OCI-LY1 (cell line): ENCODE measurements at regions not wholly inside any gene's neighbourhood (a gene's known extent, or its start where the extent isn't known, plus 50 kb on each side); places are given as distances from the start of the nearest gene placed in this dataset.

Experiments used
- H2AFZ ChIP-seq: fragments of 200-600 bp; sonication (generic), shearing (Covaris generic); 2 replicates; pipeline ENCODE4 v1.6.0; 2014; ENCODE audit warnings: antibody characterized with exemption, mild to moderate bottlenecking, low read length
- H3F3A ChIP-seq: fragments of 200-600 bp; sonication (generic), shearing (Covaris generic); 2 replicates; pipeline ENCODE4 v1.6.0; 2014; ENCODE audit warnings: mild to moderate bottlenecking, antibody characterized with exemption, low read length, moderate library complexity; ENCODE audit not compliant: insufficient read depth
- H3K27ac ChIP-seq: fragments of 200-600 bp; sonication (generic); 2 replicates; pipeline ENCODE4 v1.5.1; 2014; ENCODE audit warnings: low read length, mixed run types, mild to moderate bottlenecking, low read depth; ENCODE audit not compliant: poor library complexity, severe bottlenecking
- H3K27me3 ChIP-seq: fragments of 200-600 bp; sonication (generic); 2 replicates; pipeline ENCODE4 v1.6.0; 2014; ENCODE audit warnings: antibody characterized with exemption, mild to moderate bottlenecking, low read length, moderate library complexity; ENCODE audit not compliant: insufficient read depth
- H3K36me3 ChIP-seq: fragments of 200-600 bp; sonication (generic); 2 replicates; pipeline ENCODE4 v1.6.1; 2014; ENCODE audit warnings: mild to moderate bottlenecking, antibody characterized with exemption, low read length, moderate library complexity, mixed read lengths; ENCODE audit not compliant: insufficient read depth
- H3K4me1 ChIP-seq: fragments of 200-600 bp; sonication (generic); 2 replicates; pipeline ENCODE4 v1.5.1; 2014; ENCODE audit warnings: mild to moderate bottlenecking, low read length, moderate library complexity; ENCODE audit not compliant: insufficient read depth, severe bottlenecking
- H3K4me2 ChIP-seq: fragments of 200-600 bp; sonication (generic), shearing (Covaris generic); 2 replicates; pipeline ENCODE4 v1.6.1; 2014; ENCODE audit warnings: low read length
- H3K4me3 ChIP-seq: fragments of 200-600 bp; sonication (generic); 2 replicates; pipeline ENCODE4 v1.5.1; 2014; ENCODE audit warnings: low read length, low read depth, mild to moderate bottlenecking, mixed read lengths; ENCODE audit not compliant: poor library complexity, severe bottlenecking
- H3K79me2 ChIP-seq: fragments of 200-600 bp; shearing (Covaris generic); 2 replicates; pipeline ENCODE4 v1.6.1; 2016; ENCODE audit warnings: mixed run types, low read length, mixed read lengths; ENCODE audit not compliant: insufficient read depth
- H3K9ac ChIP-seq: fragments of 200-600 bp; sonication (generic), shearing (Covaris generic); 2 replicates; pipeline ENCODE4 v1.6.1; 2014; ENCODE audit warnings: mild to moderate bottlenecking, low read length, mixed read lengths
- H3K9me2 ChIP-seq: fragments of 200-600 bp; sonication (generic), shearing (Covaris generic); 2 replicates; pipeline ENCODE4 v1.6.1; 2014; ENCODE audit warnings: low read depth, mild to moderate bottlenecking, low read length, mixed read lengths
- H3K9me3 ChIP-seq: fragments of 200-600 bp; shearing (Covaris generic); 2 replicates; pipeline ENCODE4 v1.6.1; 2014; ENCODE audit warnings: low read length, mixed read lengths
- H4K20me1 ChIP-seq: fragments of 200-600 bp; sonication (generic), shearing (Covaris generic); 2 replicates; pipeline ENCODE4 v1.6.0; 2016; ENCODE audit warnings: mild to moderate bottlenecking, low read length; ENCODE audit not compliant: insufficient read depth
- EZH2 ChIP-seq: fragments of 200-600 bp; sonication (generic), shearing (Covaris generic); IDR thresholded peaks from 2 replicates; pipeline ENCODE4 v1.8.0; 2017; ENCODE audit warnings: borderline replicate concordance, mixed run types, mild to moderate bottlenecking, antibody characterized with exemption, low read length, moderate library complexity, mixed read lengths
- TF ChIP-seq, protein P1 (sequence below): fragments of 200-600 bp; sonication (generic), shearing (Covaris generic); IDR thresholded peaks from 2 replicates; pipeline ENCODE4 v1.5.1; 2017; ENCODE audit warnings: mild to moderate bottlenecking, antibody characterized with exemption, low read length, moderate library complexity, mixed read lengths

DNA sequence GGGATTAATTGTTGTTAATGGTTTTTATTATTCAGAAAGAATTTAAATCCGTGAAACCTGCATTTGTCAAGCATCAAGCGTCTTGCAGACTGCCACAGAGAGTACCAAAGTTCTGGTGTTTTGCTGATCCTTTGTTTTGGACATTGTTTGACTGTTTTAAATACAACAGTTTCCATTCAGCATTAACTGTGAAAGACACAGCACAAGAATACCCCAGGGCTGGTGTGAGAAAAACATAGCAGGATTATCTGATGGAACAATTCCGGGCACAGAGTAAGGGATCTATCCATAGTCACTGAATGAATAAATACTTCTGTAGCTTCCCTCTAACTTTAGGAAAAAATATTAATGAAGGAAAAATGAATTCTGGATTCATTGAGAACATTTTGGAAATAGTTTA, 202.3 kb downstream of the LTN1 start:
- H3F3A ChIP-seq: no peaks in the 10 kb centered on the region
- H3K4me3 ChIP-seq: no peak overlapping the region
- H3K9ac ChIP-seq: no peak overlapping the region
- no peak overlapping the region for H3K4me2 ChIP-seq
- no peaks in the 10 kb centered on the region for H4K20me1 ChIP-seq
- no peaks in the 10 kb centered on the region for H3K79me2 ChIP-seq
- H3K9me2 ChIP-seq: no peaks in the 10 kb centered on the region
- no peaks in the 10 kb centered on the region for H3K9me3 ChIP-seq
- no peaks in the 10 kb centered on the region for H3K4me1 ChIP-seq
- no peak overlapping the region for H2AFZ ChIP-seq
- TF ChIP-seq, protein P1, sequence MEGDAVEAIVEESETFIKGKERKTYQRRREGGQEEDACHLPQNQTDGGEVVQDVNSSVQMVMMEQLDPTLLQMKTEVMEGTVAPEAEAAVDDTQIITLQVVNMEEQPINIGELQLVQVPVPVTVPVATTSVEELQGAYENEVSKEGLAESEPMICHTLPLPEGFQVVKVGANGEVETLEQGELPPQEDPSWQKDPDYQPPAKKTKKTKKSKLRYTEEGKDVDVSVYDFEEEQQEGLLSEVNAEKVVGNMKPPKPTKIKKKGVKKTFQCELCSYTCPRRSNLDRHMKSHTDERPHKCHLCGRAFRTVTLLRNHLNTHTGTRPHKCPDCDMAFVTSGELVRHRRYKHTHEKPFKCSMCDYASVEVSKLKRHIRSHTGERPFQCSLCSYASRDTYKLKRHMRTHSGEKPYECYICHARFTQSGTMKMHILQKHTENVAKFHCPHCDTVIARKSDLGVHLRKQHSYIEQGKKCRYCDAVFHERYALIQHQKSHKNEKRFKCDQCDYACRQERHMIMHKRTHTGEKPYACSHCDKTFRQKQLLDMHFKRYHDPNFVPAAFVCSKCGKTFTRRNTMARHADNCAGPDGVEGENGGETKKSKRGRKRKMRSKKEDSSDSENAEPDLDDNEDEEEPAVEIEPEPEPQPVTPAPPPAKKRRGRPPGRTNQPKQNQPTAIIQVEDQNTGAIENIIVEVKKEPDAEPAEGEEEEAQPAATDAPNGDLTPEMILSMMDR: no peak
- TF ChIP-seq EZH2: no peak
- H3K36me3 ChIP-seq: no peaks in the 10 kb centered on the region
- no peak overlapping the region for H3K27ac ChIP-seq
- H3K27me3 ChIP-seq: no peaks in the 10 kb centered on the region

DNA sequence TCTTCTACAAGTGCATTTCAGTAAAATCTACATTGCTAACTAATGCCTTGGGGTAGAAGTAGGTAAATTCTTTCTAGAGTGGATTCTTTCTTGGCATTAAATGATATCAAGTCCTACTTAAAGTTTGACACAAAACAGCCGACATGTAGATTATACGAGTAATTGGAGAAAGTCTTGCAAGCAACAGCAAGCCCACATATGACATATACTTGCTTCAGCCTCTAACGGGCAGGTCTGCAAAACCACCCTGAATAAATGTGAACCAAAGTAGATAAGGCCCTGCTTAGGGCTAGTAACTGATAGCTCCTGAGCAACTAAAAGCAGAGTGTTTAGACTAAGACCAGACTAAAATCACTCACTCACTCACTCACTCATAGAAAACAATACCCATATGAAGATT, 203.2 kb downstream of the LTN1 start:
- no peaks in the 10 kb centered on the region for H3K4me1 ChIP-seq
- no peak overlapping the region for H3K4me2 ChIP-seq
- no peak overlapping the region for H3K27ac ChIP-seq
- no peaks in the 10 kb centered on the region for H3F3A ChIP-seq
- H3K36me3 ChIP-seq: no peaks in the 10 kb centered on the region
- no peak overlapping the region for H2AFZ ChIP-seq
- no peak overlapping the region for H3K9ac ChIP-seq
- no peak overlapping the region for H3K4me3 ChIP-seq
- H3K9me3 ChIP-seq: no peaks in the 10 kb centered on the region
- H3K9me2 ChIP-seq: no peaks in the 10 kb centered on the region
- no peaks in the 10 kb centered on the region for H3K79me2 ChIP-seq
- TF ChIP-seq EZH2: no peak
- TF ChIP-seq, protein P1: no peak
- H3K27me3 ChIP-seq: no peaks in the 10 kb centered on the region
- no peaks in the 10 kb centered on the region for H4K20me1 ChIP-seq

DNA sequence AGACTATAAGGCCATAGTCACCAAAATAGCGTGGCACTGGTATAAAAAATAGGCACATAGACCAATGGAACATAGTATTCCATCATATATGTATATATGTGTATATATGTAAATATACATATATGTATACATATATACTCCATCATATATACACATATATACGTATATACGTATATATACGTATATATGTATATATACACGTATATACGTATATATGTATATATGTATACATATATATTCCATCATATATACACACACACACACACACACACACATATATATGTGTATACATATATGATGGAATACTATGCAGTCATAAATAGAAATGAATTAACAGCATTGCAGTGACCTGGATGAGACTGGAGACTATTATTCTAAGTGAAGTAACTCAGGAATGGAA, 204.6 kb downstream of the LTN1 start:
- H3K9me2 ChIP-seq: no peaks in the 10 kb centered on the region
- H3K4me2 ChIP-seq: no peak overlapping the region
- no peaks in the 10 kb centered on the region for H3K36me3 ChIP-seq
- no peaks in the 10 kb centered on the region for H3K4me1 ChIP-seq
- H3K27me3 ChIP-seq: no peaks in the 10 kb centered on the region
- no peaks in the 10 kb centered on the region for H4K20me1 ChIP-seq
- H2AFZ ChIP-seq: no peak overlapping the region
- no peak for TF ChIP-seq EZH2
- TF ChIP-seq, protein P1: no peak
- no peaks in the 10 kb centered on the region for H3K9me3 ChIP-seq
- no peak overlapping the region for H3K9ac ChIP-seq
- no peak overlapping the region for H3K4me3 ChIP-seq
- H3F3A ChIP-seq: no peaks in the 10 kb centered on the region
- H3K79me2 ChIP-seq: no peaks in the 10 kb centered on the region
- H3K27ac ChIP-seq: no peak overlapping the region
